NCI-H1436 (cell line): ENCODE measurements at regions not wholly inside any gene's neighbourhood (a gene's known extent, or its start where the extent isn't known, plus 50 kb on each side); places are given as distances from the start of the nearest gene placed in this dataset.

Source experiments
- DNase-seq: peaks from one replicate; lab custom pipeline; 2025; lab: John Stamatoyannopoulos, UW

DNA sequence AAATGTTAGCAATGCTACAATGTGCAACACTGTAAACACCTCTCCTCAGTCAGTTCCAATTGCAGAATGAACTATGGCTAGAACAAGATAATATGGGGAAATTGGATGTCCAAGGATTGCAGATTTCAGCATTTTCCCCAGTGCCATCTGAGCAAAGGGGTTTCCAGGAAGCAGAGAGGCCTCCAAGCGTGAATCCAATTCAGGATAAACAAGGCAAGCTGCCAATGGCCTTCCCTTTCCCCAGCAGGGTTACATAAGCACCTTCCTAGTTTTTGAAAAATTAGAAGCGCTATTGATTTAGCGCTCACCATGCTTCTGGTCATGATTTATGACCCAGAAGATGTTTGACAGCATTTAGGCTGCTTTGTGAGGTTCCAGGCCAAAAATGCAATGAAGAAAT, 223.0 kb upstream of the GATB start:
- no peak for DNase-seq

GRCh38 chr4:151979819-151980218, 219.0 kb upstream of the GATB start:
- no peak for DNase-seq

- DNase-seq = no peak
These were observed 207.8 kb upstream of the GATB start for GRCh38 chr4:151968643-151969042.

DNA sequence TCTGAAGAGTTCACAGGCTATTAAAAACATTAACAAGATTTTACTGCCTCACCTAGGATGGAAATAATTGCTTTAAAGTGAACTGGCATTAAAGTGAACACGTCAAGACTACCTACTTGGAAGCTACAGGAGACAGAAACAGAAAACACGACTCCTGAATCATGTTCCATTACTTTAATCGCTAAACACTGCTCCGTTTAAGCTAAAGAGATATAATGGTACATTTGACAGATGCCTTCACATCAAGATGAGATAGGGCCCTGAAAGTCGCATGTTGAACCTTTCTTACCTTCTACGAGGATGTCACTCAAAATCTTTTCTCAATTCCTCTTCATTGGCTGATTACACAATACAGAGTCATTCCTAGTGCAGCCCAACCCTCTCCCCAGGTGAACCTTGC, 206.3 kb upstream of the GATB start:
- no peak for DNase-seq

GRCh38 chr4:151962138-151962823, 201.5 kb upstream of the GATB start:
- no peak for DNase-seq

DNA sequence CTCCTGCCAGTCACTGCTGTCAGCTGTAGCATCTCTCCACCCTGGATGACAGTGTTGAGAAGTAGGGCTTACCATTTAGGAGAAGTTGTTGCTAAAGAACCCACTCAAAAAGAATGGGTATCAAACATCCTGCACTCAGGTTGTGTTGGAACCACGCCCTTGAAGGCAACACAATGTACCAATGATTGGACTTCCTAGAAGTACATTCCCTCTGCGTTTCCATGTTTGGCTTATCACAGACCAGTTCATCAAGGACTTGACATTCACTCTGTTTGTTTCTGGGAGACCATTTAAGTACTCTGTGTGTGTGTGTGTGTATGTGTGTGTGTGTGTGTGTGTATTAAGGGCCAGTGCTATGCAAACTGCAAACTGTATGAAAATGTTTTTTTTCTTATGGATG, 200.6 kb upstream of the GATB start:
- no peak for DNase-seq

DNA sequence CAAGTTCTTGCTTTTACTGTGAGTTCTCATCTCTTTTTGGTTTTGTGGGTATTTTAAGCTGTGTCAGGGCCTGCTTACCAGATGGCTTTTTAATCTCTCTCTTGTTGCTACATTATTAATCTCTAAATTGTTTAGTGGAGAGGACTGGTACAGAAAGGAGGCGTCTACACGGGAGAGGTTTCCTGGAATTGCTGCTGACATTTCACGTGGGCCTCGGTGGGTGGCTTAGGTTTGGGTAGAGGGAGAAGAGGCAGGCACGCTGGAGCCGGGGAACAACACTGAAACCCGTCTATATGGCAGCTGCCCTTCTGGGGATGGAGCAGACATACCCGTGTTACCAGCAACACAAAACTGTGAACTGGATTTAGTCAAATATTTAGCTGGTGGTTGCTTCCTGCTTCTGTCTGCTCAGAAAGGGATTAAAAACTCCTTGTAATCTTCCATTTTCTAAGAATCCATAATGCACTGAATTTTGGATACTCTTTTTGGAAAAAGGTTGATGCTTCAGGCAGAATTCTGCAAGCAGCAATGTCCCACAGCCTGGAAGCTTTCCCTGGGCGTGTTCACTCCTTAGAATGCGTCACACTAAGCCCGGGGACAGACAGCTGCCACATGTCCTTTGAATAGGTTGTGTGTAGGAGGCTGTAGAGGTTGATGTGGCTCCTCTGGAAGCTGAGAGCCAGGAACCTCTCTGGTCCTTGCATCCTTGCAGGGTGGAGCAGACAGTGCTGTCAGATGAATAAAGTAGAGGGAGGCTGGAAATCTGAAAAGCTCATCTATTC, 199.8 kb upstream of the GATB start:
- no peak for DNase-seq

GRCh38 chr4:151957153-151957552, 196.3 kb upstream of the GATB start:
- no peak for DNase-seq

GRCh38 chr4:151955721-151956380, 195.0 kb upstream of the GATB start:
- DNase-seq = no peak

GRCh38 chr4:151953795-151954372, 193.1 kb upstream of the GATB start:
- no peak for DNase-seq

DNA sequence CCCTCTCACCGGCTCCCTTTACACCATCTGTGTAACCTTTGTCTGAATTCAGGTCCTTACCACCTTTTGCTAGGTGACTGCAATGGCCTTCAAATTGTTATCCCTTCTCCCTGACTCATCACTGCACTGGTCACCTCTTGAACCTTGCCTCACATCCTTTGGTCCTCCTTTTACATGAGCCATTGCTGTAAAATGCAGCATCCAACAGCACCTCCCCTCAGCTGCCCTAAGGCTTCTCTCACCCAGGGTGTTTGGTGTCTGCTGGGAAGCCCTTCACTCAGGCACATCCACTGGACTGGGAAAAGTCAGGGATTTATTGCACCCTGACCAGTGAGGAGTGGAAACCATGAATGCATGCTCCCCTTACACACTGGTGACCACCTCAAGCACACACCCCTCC, 192.5 kb upstream of the GATB start:
- DNase-seq = no peak

- no peak for DNase-seq
These were observed 192.0 kb upstream of the GATB start for GRCh38 chr4:151952711-151953254.

DNA sequence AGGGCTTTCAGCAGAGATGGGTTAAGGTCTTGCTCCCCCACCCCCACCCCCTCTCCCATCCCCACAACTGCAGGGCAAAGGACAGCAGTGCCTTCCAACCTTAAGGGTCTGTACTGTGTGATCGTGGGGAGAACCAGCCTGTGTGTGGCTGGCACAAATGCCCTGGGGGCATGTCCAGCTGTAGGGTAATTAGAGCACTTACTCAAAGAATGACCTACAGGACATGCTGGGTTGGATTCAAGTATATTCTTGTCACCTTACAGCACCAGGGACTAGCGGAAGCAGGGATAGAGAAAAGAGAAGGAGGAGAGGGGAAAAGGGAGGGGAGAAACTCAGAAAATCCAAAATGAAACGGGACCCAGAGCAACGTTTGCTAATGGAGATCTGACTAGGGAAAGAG, 191.3 kb upstream of the GATB start:
- DNase-seq = no peak

DNA sequence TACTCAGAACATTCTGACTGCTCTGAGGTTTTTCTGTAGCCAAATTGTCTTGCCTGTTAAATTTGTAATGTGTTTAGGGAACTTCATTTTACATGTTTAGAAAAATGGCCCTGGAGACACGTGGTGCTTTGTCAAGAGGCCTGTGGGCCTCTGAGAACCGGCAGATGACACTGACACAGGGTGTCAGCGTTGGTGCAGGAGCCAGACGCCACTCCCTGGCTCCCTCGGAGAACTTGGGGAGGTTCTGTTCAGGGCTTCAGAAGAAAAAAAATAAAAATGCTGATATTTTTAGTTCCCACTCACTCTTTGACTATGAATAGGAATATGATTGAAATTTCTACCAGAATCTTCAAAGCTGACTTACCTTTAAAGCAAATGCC, 190.9 kb upstream of the GATB start:
- no peak for DNase-seq

- no peak for DNase-seq
These were observed 190.3 kb upstream of the GATB start for GRCh38 chr4:151950993-151951670.

GRCh38 chr4:151948351-151949016, 187.7 kb upstream of the GATB start:
- no peak for DNase-seq

- DNase-seq = no peak
These were observed 185.9 kb upstream of the GATB start for GRCh38 chr4:151946718-151947117.

DNA sequence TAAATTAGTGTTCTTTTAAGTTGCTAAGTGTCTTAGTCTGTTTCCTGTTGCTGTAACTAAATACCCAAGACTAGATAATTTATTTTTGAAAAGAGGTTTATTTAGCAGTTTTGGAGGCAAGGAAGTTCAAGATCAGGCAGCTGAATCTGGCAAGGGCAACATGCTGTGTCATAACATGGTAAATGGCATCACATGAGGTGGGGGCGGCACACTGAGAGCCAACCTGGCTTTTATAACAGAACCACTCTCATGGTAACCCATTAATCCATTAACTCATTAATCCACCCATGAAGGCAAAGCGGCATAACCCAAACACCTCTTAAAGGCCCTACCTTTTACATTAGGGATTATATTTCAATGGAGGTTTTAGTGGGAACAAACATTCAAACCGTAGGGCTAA, 182.2 kb upstream of the GATB start:
- DNase-seq = no peak

GRCh38 chr4:151940926-151941617, 180.3 kb upstream of the GATB start:
- DNase-seq = no peak

- DNase-seq = no peak
These were observed 179.5 kb upstream of the GATB start for GRCh38 chr4:151940291-151940690.

GRCh38 chr4:151939670-151940069, 178.9 kb upstream of the GATB start:
- DNase-seq = no peak
